ENCODE measurements at regions not wholly inside any gene's neighbourhood (a gene's known extent, or its start where the extent isn't known, plus 50 kb on each side); places are given as distances from the start of the nearest gene placed in this dataset.

- intact Hi-C loops (cut with DNase I) = no loop called here
- TF ChIP-seq CTCF (IDR thresholded peaks at IDR 0.05) = no peak
- ATAC-seq (no peak), DNase-seq (no peak)
- H3K9me3 ChIP-seq = no peaks in the 10 kb centered on the region
- no peak overlapping the region for H3K27ac ChIP-seq
- H3K36me3 ChIP-seq = no peaks in the 10 kb centered on the region
- H3K4me3 ChIP-seq = no peak overlapping the region
- no peaks in the 10 kb centered on the region for H3K27me3 ChIP-seq
- no peaks in the 10 kb centered on the region for H3K4me1 ChIP-seq
Measured at GRCh38 chr20:11492386-11492785, 425.3 kb upstream of the BTBD3 start.

GRCh38 chr20:11492846-11493245, 424.8 kb upstream of the BTBD3 start:
- H3K27me3 ChIP-seq = peaks cover 0 to 4% (median 0%) of the 10 kb centered on the region in 7 donors
- no peak overlapping the region for H3K4me3 ChIP-seq
- H3K27ac ChIP-seq = no peak overlapping the region
- ATAC-seq = no peak
- intact Hi-C loops (cut with DNase I) = no loop called here
- no peak for DNase-seq
- H3K4me1 ChIP-seq = no peaks in the 10 kb centered on the region
- H3K36me3 ChIP-seq = no peaks in the 10 kb centered on the region
- no peak for TF ChIP-seq CTCF (IDR thresholded peaks at IDR 0.05)
- no peaks in the 10 kb centered on the region for H3K9me3 ChIP-seq

- Histone ChIP-seq H3K36me3 (no peaks in the 10 kb centered on the region), H3K4me1 (no peaks in the 10 kb centered on the region), H3K27ac (no peak overlapping the region), H3K27me3 (peaks cover 0 to 5% (median 0%) of the 10 kb centered on the region in 7 donors), H3K9me3 (no peaks in the 10 kb centered on the region), H3K4me3 (no peak overlapping the region)
- TF ChIP-seq CTCF (IDR thresholded peaks at IDR 0.05) = no peak
- ATAC-seq = no peak
- intact Hi-C loops (cut with DNase I) = no loop called here
- 39 to 44% methylated on average over 2 of the region's 2 CpGs for WGBS, 2 donors
- DNase-seq = no peak
Measured at GRCh38 chr20:11496380-11496779, 421.3 kb upstream of the BTBD3 start.

DNA sequence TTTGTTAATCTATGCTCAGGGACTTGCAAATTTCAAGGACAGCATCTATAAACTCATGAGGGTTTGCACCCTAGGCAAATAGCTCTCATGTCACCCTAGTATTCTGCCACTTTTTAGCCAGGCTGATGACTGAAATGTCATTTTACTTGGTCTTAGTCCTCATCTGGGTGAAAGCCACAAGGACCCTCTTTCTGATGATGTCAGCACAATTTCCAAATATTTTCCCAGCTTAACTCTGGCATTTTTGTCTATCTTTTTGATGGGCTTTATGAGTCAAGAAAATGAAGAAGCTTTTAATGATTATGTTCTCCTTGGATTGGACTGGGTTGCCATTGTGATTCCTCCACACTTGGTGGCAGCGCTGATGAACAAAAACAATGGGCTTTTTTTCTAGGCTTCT, 420.1 kb upstream of the BTBD3 start:
- intact Hi-C loops (cut with DNase I) = no loop called here
- no peaks in the 10 kb centered on the region for H3K4me1 ChIP-seq
- H3K36me3 ChIP-seq = no peaks in the 10 kb centered on the region

More for the DNA sequence above, 420.1 kb upstream of the BTBD3 start:
- Histone ChIP-seq H3K27ac (no peak overlapping the region), H3K27me3 (peaks cover 0 to 5% (median 0%) of the 10 kb centered on the region in 7 donors), H3K9me3 (no peaks in the 10 kb centered on the region), H3K4me3 (no peak overlapping the region)
- no peak for TF ChIP-seq CTCF (IDR thresholded peaks at IDR 0.05)
- 86 to 90% methylated on average over 1 of the region's 1 CpG for WGBS, 2 donors
- ATAC-seq = no peak
- no peak for DNase-seq
